ENCODE measurements at regions not wholly inside any gene's neighbourhood (a gene's known extent, or its start where the extent isn't known, plus 50 kb on each side); places are given as distances from the start of the nearest gene placed in this dataset.

GRCh38 chr12:61514016-61514415 lies 746.2 kb upstream of the USP15 start:
- DNase-seq, result no peak

GRCh38 chr12:61521258-61521657 lies 738.9 kb upstream of the USP15 start:
- no peak for DNase-seq
- H3K36me3 Mint-ChIP-seq, result peaks cover 0 to 4% (median 0%) of the 10 kb centered on the region in 3 donors
- peaks cover 0 to 7% (median 4%) of the 10 kb centered on the region in 3 donors for H3K27me3 Mint-ChIP-seq (ENCODE audit: low read depth in 3 of 3)
- H3K9me3 Mint-ChIP-seq, result peaks cover 13 to 51% (median 22%) of the 10 kb centered on the region in 6 donors
- H3K4me3 Mint-ChIP-seq, result no peak overlapping the region
- no peak overlapping the region for H3K27ac Mint-ChIP-seq
- H3K4me1 Mint-ChIP-seq, result no peaks in the 10 kb centered on the region

More at GRCh38 chr12:61514016-61514415, 746.2 kb upstream of the USP15 start:
- H3K9me3 Mint-ChIP-seq, result peaks cover 2 to 26% (median 11%) of the 10 kb centered on the region in 6 donors
- peaks cover 0 to 3% (median 0%) of the 10 kb centered on the region in 3 donors for H3K27me3 Mint-ChIP-seq (ENCODE audit: low read depth in 3 of 3)
- H3K4me1 Mint-ChIP-seq, result no peaks in the 10 kb centered on the region
- H3K4me3 Mint-ChIP-seq, result no peak overlapping the region
- H3K36me3 Mint-ChIP-seq, result peaks cover 0 to 4% (median 0%) of the 10 kb centered on the region in 3 donors
- no peak overlapping the region for H3K27ac Mint-ChIP-seq

- no peak for DNase-seq
- Mint-ChIP-seq H3K27ac (no peak overlapping the region), H3K36me3 (peaks cover 0 to 4% (median 0%) of the 10 kb centered on the region in 3 donors), H3K4me3 (no peak overlapping the region), H3K27me3 (ENCODE audit: low read depth in 3 of 3) (peaks cover 0 to 9% (median 4%) of the 10 kb centered on the region in 3 donors), H3K9me3 (peaks cover 15 to 48% (median 26%) of the 10 kb centered on the region in 6 donors), H3K4me1 (no peaks in the 10 kb centered on the region)
Observed at GRCh38 chr12:61523276-61523992, 736.8 kb upstream of the USP15 start.

- Mint-ChIP-seq H3K4me3 (no peak overlapping the region), H3K27ac (no peak overlapping the region), H3K27me3 (ENCODE audit: low read depth in 3 of 3) (peaks cover 0 to 9% (median 4%) of the 10 kb centered on the region in 3 donors), H3K9me3 (peaks cover 15 to 44% (median 26%) of the 10 kb centered on the region in 6 donors), H3K4me1 (no peaks in the 10 kb centered on the region), H3K36me3 (no peaks in the 10 kb centered on the region)
- no peak for DNase-seq
Observed at GRCh38 chr12:61524851-61525250, 735.4 kb upstream of the USP15 start.

GRCh38 chr12:61525331-61525730 lies 734.9 kb upstream of the USP15 start:
- H3K4me3 Mint-ChIP-seq, result no peak overlapping the region
- H3K4me1 Mint-ChIP-seq, result no peaks in the 10 kb centered on the region
- H3K36me3 Mint-ChIP-seq, result no peaks in the 10 kb centered on the region
- peaks cover 0 to 9% (median 4%) of the 10 kb centered on the region in 3 donors for H3K27me3 Mint-ChIP-seq (ENCODE audit: low read depth in 3 of 3)
- no peak for DNase-seq
- H3K9me3 Mint-ChIP-seq, result peaks cover 14 to 43% (median 26%) of the 10 kb centered on the region in 6 donors
- H3K27ac Mint-ChIP-seq, result no peak overlapping the region

GRCh38 chr12:61530456-61530855 lies 729.7 kb upstream of the USP15 start:
- Mint-ChIP-seq H3K9me3 (peaks cover 10 to 23% (median 14%) of the 10 kb centered on the region in 6 donors), H3K4me3 (no peak overlapping the region), H3K4me1 (no peaks in the 10 kb centered on the region), H3K27ac (no peak overlapping the region), H3K27me3 (ENCODE audit: low read depth in 3 of 3) (peaks cover 0 to 4% (median 1%) of the 10 kb centered on the region in 3 donors), H3K36me3 (no peaks in the 10 kb centered on the region)
- DNase-seq, result no peak

GRCh38 chr12:61531195-61531594 lies 729.0 kb upstream of the USP15 start:
- Mint-ChIP-seq H3K36me3 (no peaks in the 10 kb centered on the region), H3K27ac (no peak overlapping the region), H3K4me3 (no peak overlapping the region), H3K9me3 (peaks cover 10 to 24% (median 14%) of the 10 kb centered on the region in 6 donors), H3K27me3 (ENCODE audit: low read depth in 3 of 3) (peaks cover 0 to 4% (median 1%) of the 10 kb centered on the region in 3 donors), H3K4me1 (no peaks in the 10 kb centered on the region)
- DNase-seq, result no peak

- H3K27me3 Mint-ChIP-seq (ENCODE audit: low read depth in 3 of 3), result peaks cover 0 to 6% (median 1%) of the 10 kb centered on the region in 3 donors
- no peak for DNase-seq
- no peak overlapping the region for H3K27ac Mint-ChIP-seq
- H3K9me3 Mint-ChIP-seq, result peaks cover 3 to 39% (median 12%) of the 10 kb centered on the region in 6 donors
- no peak overlapping the region for H3K4me3 Mint-ChIP-seq
- no peaks in the 10 kb centered on the region for H3K36me3 Mint-ChIP-seq
- no peaks in the 10 kb centered on the region for H3K4me1 Mint-ChIP-seq
Observed at GRCh38 chr12:61536117-61536516, 724.1 kb upstream of the USP15 start.

- Mint-ChIP-seq H3K9me3 (peaks cover 3 to 39% (median 12%) of the 10 kb centered on the region in 6 donors), H3K4me3 (no peak overlapping the region), H3K4me1 (no peaks in the 10 kb centered on the region), H3K27me3 (ENCODE audit: low read depth in 3 of 3) (peaks cover 0 to 6% (median 1%) of the 10 kb centered on the region in 3 donors), H3K27ac (no peak overlapping the region), H3K36me3 (no peaks in the 10 kb centered on the region)
- no peak for DNase-seq
Observed at GRCh38 chr12:61536525-61536924, 723.7 kb upstream of the USP15 start.

- H3K36me3 Mint-ChIP-seq, result no peaks in the 10 kb centered on the region
- H3K9me3 Mint-ChIP-seq, result peaks cover under 1 to 39% (median 9%) of the 10 kb centered on the region in 6 donors
- no peak for DNase-seq
- H3K27me3 Mint-ChIP-seq (ENCODE audit: low read depth in 3 of 3), result peaks cover 0 to 4% (median 0%) of the 10 kb centered on the region in 3 donors
- H3K27ac Mint-ChIP-seq, result no peak overlapping the region
- no peak overlapping the region for H3K4me3 Mint-ChIP-seq
- no peaks in the 10 kb centered on the region for H3K4me1 Mint-ChIP-seq
Observed at GRCh38 chr12:61538951-61539350, 721.3 kb upstream of the USP15 start.

- DNase-seq, result no peak
- H3K27ac Mint-ChIP-seq, result no peak overlapping the region
- H3K36me3 Mint-ChIP-seq, result no peaks in the 10 kb centered on the region
- no peaks in the 10 kb centered on the region for H3K4me1 Mint-ChIP-seq
- H3K27me3 Mint-ChIP-seq (ENCODE audit: low read depth in 3 of 3), result no peaks in the 10 kb centered on the region
- peaks cover 0 to 39% (median 7%) of the 10 kb centered on the region in 6 donors for H3K9me3 Mint-ChIP-seq
- H3K4me3 Mint-ChIP-seq, result no peak overlapping the region
Observed at GRCh38 chr12:61542551-61542950, 717.7 kb upstream of the USP15 start.

- Mint-ChIP-seq H3K27me3 (ENCODE audit: low read depth in 3 of 3) (no peaks in the 10 kb centered on the region), H3K9me3 (peaks cover 2 to 50% (median 9%) of the 10 kb centered on the region in 6 donors), H3K4me3 (no peak overlapping the region), H3K36me3 (no peaks in the 10 kb centered on the region), H3K4me1 (no peaks in the 10 kb centered on the region), H3K27ac (no peak overlapping the region)
- DNase-seq, result no peak
Observed at GRCh38 chr12:61546296-61546695, 713.9 kb upstream of the USP15 start.

- no peak overlapping the region for H3K27ac Mint-ChIP-seq
- peaks cover 9 to 58% (median 11%) of the 10 kb centered on the region in 6 donors for H3K9me3 Mint-ChIP-seq
- H3K36me3 Mint-ChIP-seq, result no peaks in the 10 kb centered on the region
- no peak for DNase-seq
- H3K27me3 Mint-ChIP-seq (ENCODE audit: low read depth in 3 of 3), result no peaks in the 10 kb centered on the region
- no peaks in the 10 kb centered on the region for H3K4me1 Mint-ChIP-seq
- H3K4me3 Mint-ChIP-seq, result no peak overlapping the region
Observed at GRCh38 chr12:61553091-61553490, 707.1 kb upstream of the USP15 start.

GRCh38 chr12:61554268-61555008 lies 705.8 kb upstream of the USP15 start:
- no peaks in the 10 kb centered on the region for H3K27me3 Mint-ChIP-seq (ENCODE audit: low read depth in 3 of 3)

More at GRCh38 chr12:61554268-61555008, 705.8 kb upstream of the USP15 start:
- peaks cover 9 to 57% (median 17%) of the 10 kb centered on the region in 6 donors for H3K9me3 Mint-ChIP-seq
- no peak for DNase-seq
- H3K36me3 Mint-ChIP-seq, result no peaks in the 10 kb centered on the region
- no peak overlapping the region for H3K27ac Mint-ChIP-seq
- H3K4me1 Mint-ChIP-seq, result no peaks in the 10 kb centered on the region
- no peak overlapping the region for H3K4me3 Mint-ChIP-seq

All from immature natural killer cell (primary cell).